GM21529 (cell line): ENCODE measurements at regions not wholly inside any gene's neighbourhood (a gene's known extent, or its start where the extent isn't known, plus 50 kb on each side); places are given as distances from the start of the nearest gene placed in this dataset.
"Not testable (repeated sequence)": the region's sequence is repeated elsewhere in the genome, so short reads cannot be mapped to it uniquely, and the experiment has no call there.

Source experiments
- ATAC-seq: cut with Tn5 transposase; IDR thresholded peaks from one replicate; pipeline ENCODE4 v1.9.1; 2021; ENCODE audit not compliant: unreplicated experiment

DNA sequence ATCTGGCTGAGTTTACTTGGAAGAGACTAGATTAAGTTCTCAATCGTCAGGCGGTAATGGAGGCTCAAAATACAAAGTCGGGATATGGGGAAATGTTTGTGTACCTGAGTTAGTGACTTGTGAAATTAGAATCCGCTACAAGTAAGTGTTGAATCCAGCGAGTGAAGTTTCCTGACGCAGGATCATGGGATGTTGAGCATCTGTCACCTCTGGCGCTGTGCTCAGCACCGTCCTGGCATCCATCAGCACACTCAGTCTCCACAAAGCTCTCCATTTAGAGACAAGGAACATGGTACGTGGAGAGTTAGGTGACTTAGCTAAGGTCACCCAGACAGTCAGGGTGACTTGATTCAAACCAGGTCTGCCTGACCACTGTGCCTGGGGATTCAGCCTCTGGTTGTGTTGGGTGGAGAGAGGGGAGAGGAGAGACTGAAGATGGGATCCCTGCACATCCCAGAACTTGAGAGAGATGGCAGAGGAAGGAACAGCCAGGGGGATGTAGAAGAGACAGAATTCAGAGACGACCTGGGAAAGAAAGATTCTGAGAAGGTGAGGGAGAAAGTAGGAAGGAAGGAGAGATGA is 251.2 kb downstream of the ACKR3 start:
- ATAC-seq: no peak

DNA sequence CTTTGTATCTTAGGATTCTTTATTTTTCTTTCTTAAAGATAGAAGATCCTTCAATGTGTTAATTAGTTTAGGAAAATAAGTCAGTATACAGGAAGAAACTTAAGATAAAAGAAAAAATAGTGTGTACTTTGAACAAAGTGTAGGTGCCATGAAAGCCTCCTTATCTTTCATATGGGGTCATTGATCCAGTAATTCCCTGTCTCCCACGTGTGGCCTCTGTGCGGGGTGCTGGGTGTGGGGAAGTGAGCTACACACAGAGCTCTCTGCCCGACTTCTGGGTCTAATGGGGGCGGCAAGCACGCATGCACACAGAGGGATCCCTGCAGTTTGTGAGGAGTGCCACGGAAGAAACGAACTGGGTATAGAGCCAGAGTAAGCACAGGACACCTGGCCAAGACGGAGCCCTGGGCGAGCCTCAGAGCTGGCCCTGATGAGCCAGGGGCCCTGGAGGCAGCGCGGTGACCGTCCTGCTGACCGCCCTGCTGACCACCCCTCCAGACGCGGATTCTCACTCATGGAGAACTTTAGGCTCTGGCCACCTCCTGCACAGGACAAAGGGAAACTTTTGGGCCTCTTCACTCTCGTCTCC is 253.5 kb downstream of the ACKR3 start:
- no peak for ATAC-seq

DNA sequence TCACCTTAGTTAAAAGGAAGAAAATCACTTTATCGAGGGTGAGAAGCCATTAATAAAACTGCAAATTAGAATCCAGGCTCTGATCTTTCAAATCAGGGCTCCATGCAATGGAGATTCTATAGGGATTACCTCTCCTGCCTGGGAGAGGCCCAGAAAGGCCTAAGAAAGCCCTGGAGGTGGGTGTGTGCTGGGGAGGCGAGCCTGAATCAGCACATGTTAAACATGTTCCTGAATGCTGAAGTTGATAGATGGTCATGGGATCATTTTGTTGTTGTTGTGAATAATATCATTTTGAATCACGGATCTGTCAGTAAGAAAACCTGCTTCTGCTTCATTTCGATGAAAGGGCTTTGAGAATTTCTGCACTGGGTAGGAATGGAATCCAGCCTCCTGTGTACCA is 254.3 kb downstream of the ACKR3 start:
- no peak for ATAC-seq

DNA sequence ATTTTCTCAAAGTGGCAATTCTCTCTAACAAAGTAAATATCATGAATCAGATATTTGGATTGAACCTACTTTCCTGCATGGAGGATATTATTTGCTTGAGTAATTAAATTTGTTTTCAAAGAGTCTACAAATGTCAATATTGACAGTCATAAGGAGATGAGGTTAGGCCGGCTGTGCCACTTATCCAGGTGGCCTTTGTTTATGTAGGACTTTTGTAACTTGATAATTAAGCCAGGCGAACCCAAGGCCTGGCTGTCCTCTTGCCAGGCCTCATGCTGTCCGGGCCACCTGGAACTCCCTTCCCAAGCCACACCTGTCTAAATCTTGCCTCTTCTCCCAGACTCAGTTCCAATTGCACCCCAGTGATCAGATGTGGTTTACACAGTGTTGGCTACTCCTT is 255.2 kb downstream of the ACKR3 start:
- ATAC-seq: no peak

DNA sequence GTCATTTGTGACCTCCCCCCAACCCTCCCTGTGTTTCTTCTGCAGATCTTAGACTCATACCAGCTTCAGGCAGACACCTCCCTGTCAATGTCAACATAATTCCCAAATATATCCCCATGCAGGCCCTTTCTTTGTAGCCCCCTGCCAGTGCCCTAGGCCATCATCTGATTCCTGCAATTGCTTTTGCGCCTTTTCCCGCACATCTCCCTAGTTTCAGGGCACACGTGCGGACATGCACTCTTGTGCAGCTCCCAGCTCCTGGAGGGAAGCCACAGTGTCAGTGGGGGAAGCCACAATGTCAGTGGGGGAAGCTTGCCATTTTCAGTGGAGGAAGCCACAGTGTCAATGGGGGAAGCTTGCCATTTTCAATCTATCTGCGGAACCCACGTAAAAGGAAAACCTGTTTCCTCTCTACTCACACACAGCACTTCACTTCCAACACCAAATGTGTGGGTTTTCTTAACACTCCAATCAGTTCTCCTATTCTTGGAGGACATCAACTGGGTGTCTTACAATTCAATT is 256.4 kb downstream of the ACKR3 start:
- no peak for ATAC-seq

DNA sequence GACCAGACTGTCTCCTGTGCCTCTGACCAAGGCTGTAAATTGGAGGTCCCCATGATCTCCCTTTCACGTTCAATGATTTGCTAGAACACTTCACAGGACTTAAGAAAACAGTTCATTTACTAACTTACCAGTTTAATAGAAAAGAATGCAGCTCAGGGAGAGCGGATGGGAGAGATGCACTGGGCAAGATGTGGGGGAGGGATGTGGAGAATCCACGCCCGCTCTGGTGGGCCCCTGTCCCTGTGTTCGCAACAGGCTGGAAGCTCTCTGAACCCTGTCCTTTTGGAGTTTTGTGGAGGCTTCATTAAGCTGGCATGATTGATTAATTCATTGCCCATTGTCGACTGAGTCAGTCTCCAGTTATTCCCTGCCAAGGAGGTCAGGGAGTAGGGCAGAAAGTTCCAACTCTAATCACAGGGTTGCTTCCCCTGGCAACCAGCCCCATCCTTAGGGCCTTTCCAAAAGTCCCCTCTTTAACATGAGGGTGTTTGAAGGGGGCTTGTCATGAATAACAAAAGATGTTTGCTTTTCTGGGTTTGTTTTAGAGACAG is 257.1 kb downstream of the ACKR3 start:
- ATAC-seq: no peak

DNA sequence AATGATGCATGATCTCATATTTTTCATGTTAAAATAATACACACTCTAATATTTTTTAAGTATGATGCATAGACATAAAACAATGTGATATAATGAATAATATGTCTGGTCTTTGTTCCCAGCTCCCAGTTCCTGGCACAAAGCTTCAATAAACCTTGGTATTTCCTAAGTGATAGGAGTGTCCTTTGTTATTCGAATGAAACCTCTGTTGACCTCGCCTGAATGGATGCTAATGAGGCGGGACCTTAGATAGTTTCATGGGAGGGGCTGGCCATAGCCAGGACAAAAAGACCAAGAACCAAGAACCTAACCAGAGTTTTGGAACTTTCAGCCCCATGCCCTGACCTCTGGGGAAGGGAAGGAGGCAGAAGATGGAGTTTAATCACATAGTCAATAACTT is 257.7 kb upstream of the COPS8 start:
- no peak for ATAC-seq

DNA sequence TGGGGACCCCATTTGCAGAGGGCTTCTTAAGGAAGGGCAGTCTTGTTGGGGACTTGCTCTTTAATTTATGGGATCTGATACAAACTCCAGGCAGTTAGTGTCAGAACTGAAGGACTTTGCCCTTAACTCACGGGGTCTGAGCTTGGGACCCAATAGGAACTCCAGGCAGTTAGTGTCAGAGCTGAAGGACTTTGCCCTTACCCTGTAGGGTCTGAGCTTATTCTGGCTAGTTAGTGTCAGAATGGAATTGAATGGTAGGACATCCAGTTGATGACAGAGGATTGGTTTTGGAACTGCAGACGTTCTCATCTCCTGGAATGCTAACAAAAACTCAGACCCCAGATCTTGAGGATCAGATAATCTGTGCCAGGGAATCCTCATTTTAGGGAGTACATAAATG is 256.9 kb upstream of the COPS8 start:
- ATAC-seq: no peak

DNA sequence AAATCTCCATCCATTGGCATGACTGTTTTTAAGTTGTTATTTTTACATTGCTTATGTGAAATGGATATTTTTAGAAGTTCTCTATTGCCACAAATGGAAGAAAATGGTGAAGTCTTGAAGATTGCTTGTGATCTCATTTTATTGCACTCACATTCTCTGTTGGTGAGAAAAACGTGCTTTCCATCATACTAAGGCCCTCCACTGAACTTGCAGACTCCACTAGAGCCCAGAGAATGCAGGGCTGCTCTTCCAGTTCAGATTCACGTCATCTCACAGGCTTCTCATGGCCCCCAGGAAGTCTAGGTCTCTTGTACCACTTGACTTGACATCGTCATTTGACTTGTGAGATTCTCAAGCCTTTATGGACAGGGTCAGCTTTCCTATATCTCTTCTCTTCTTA is 254.8 kb upstream of the COPS8 start:
- no peak for ATAC-seq

DNA sequence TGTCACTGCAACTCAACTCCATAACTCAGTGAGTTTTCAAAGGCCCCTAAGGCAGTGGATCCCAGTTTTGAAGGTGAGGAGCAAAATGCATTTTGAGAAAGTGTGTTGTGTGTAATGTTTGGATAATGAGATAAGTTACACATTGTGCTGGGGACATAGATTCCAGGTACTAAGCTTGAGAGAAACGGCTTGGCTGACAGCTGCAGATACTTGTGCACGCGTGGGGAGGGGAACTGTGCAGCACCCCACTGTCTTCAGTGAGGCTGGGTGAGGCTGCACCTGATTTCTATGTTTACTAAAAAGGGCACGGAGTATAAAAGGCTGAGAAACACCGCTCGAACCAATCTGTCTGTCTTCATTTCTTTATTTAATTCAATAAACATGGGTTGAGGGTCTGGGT is 254.0 kb upstream of the COPS8 start:
- ATAC-seq: no peak

DNA sequence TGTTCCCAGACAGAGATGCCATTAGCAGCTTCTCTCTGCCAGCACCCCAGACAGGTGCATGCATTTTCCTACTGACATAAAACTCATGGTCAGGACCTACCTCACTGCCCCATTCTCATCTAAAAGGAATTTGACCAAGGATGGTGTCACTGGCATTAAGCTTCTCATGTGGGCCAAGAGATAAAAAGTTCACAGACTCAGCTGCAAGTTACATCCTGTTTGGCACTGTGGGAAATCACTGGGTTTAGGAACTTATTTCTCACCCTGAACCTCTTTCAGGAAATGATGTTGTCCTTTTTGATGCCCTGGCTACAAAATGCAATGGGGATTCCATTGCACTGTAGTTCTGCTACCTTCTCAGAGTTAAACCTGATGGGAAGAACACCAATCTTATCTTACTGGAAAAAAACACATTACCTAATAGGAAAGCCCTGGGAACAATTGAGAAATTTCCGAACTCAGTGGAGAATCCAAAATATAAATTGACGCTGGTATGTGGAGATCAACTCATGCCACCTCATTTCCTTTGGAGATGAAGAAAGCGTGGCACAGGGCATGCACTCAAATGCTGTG is 252.1 kb upstream of the COPS8 start:
- no peak for ATAC-seq

DNA sequence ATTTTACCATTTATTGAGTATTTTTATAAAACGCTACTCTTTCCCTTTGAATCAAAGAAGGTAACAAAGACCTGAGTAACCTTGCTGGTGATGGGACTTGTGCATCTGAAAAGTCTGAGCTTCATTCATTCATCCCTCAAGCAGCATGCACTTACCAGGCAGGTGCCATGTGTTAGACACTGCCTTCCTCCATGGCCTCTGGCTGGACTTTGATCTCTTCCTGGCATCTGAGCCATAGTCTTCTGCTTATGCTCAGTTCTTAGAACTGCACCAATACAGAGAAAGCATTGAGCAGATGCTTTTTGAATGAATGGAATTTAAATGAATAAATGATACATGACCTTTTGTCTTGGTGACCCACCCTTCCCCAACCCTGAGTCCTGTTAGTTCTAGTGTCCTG is 251.4 kb upstream of the COPS8 start:
- ATAC-seq: no peak

DNA sequence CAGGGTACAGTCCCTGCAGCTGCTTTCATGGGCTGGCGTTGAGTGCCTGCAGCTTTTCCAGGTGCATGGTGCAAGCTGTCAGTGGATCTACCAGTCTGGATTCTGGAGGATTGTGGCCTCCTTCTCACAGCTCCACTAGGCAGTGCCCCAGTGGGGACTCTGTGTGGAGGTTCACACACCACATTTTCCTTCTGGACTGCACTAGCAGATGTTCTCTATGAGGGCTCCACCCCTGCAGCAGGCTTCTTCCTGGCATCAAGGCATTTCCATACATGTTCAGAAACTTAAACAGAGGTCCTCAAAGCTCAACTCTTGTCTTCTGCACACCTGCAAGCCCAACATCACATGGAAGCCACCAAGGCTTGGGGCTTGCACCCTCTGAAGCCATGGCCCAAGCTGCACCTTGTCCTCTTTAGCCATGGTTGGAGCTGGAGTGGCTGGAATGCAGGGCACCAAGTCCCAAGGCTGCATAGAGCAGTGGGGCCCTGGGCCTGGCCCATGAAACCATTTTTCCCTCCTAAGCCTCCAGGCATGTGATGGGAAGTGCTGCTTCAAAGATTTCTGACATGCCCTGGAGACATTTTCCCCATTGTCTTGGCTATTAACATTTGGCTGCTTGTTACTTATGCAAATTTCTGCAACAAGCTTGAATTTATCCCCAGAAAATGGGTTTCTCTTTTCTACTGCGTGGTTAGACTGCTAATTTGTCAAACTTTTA is 250.2 kb upstream of the COPS8 start:
- ATAC-seq: no peak

DNA sequence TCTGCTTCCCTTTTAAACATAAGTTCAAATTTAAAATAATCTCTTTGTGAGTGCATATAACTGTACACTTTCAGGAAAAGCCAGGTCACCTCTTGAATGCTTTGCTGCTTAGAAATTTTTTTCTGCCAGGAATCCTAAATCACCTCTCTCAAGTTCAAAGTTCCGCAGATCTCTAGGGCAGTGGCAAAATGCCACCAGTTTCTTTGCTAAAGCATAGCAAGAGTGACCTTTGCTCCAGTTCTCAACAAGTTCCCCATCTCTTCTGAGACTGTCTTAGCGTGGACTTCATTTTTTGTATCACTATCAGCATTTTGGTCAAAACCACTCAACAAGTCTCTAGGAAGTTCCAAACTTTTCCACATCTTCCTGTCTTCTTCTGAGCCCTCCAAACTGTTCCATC is 249.7 kb upstream of the COPS8 start:
- ATAC-seq: not testable (repeated sequence)

DNA sequence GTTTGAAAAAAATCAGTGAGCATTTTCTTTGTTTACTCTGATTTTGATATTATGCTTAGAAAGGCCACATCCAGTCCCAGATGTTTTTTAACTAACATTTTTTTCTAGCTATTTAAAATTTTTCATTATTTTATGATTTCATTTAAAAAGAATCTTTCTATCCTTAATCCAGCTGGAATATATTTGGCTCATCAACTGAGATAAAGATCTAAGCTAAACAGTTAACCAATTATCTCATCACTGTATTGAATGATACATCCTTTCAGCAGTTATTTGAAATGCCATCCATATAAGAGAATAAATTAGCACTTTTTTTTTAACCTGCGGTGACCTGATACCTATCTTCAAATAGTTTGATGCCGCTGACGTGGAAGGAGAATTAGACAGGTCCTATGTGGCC is 245.5 kb upstream of the COPS8 start:
- no peak for ATAC-seq

DNA sequence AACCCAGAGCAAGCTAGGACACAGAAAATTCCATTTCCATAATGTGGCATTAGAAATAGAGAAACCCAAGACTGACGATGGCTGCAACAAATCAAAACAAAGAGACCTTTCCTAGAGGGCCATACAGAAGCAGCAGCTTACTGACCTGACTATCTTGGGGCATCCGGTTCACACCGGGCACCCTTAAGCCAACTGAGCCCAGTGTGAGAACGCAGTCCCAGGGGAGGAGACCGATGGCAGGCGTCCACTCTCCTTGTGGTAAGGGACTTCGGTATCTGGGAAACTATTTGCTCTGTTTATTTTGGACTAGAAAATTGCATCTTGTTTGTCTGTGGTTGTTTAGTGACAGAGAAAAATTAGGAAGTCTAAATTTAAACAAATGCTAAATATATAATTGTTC is 244.8 kb upstream of the COPS8 start:
- no peak for ATAC-seq

DNA sequence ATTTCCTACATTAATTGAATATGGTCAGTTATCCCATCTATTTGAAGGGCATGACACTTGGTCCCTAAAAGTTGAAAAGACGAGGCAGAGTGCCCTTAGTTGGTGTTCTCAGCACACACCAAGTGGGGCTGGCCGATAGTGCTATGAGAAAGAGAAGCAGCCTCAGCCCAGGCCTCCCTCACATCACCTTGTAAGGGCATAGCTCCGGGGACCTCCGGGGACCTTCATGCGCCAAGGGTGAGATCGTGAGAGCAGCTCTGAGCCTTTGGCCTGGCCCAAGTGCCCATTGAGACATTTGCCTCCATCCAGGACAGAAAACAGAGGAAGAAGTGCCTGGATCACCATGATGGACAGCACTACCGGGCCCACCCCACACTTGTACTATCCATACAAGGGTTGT is 244.3 kb upstream of the COPS8 start:
- no peak for ATAC-seq

DNA sequence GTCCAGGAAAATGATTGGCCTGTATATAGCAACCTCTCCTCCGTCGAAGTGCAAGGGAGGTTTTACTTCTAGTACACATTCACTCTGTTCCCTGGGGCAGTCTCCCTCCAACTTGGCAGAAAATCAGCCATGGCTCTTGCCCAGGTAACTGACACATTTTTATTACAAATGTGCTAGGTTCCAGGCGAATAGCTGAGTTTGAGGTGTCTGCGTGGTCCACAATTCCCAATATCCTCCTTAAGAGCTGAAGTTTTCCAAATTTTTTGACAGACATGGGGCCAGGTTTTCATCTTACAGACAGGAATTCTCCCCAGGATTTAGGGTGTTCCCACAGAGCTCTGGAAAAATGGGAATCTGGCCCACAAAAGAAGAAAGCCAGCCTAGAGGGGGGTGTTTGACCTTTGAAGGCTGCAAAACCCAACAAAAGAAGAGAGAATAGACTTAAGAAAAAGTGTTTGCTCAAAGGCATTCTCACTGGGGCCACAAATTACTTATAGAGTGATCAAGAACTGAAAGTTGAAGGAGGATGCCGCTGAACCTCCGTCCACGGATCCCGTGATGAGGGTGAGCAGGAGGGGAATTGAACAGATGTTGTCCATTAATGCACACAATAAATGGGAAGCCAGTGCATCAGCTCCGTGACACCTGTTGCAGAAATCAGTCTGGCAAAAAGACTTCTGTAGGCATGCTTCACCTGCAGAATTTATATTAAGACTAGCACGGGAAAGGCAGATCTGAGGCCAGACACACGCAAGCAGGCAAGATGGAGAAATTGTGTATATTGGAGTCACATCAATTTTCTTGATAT is 242.3 kb upstream of the COPS8 start:
- no peak for ATAC-seq

DNA sequence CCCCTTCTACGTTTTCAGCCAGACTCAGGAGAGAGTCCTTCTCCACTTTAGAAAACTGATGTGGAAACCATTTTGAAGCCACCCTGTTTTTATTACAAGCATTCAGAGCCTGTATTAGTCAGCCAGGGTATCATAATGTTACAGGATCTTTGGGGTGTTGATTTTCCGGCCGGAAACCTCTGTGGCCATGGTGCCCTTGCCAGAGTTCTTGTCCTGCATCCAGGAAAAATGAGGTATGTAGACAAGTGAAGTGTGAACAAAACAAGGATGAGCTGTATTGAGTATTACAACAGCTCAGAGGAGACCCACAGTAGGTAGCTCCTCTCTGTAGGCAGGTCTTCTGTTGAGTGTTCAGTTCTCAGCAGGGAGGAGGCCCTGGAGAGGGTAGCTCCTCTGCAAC is 241.0 kb upstream of the COPS8 start:
- ATAC-seq: no peak

DNA sequence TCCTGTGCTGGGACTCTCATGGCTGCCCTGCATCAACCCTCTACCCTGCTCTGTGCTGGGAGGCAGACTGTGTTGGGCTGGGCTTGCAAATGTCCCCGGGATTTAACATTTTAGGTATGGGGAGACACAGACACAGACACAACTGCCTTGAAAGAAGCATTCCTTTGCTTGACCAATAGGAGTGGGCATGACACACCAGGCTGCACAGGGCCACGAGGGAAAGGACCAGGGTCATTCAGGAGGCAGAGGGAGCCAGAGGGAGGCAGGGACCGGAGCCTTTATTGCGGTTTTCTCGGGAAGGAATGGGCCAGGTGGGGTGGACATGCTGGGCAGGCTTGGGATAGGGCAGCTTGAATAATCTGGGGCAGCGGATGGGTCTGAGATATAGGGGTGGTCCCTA is 238.7 kb upstream of the COPS8 start:
- no peak for ATAC-seq
